Germinal center (tissue), 1 donor: ENCODE measurements at regions not wholly inside any gene's neighbourhood (a gene's known extent, or its start where the extent isn't known, plus 50 kb on each side); places are given as distances from the start of the nearest gene placed in this dataset.

Experiments used
- DNase-seq: peaks from one replicate; pipeline ENCODE4 v3.0.0; 2012; ENCODE audit warnings: mixed read lengths, low spot score

- DNase-seq, result no peak
These were observed 75.0 kb downstream of the PTPDC1 start for GRCh38 chr9:94159069-94159939.

- no peak for DNase-seq
These were observed 76.6 kb downstream of the PTPDC1 start for GRCh38 chr9:94160594-94161501.

- DNase-seq, result no peak
These were observed 77.4 kb downstream of the PTPDC1 start for GRCh38 chr9:94161673-94162072.

- DNase-seq, result no peak
These were observed 80.7 kb downstream of the PTPDC1 start for GRCh38 chr9:94164806-94165549.

- DNase-seq, result peak; percentile 100
These were observed 81.5 kb downstream of the PTPDC1 start for GRCh38 chr9:94165592-94166235.

GRCh38 chr9:94166236-94166975, 82.1 kb downstream of the PTPDC1 start:
- DNase-seq, result peak; percentile 94

- no peak for DNase-seq
These were observed 82.7 kb downstream of the PTPDC1 start for GRCh38 chr9:94166976-94167346.

- no peak for DNase-seq
These were observed 83.2 kb downstream of the PTPDC1 start for GRCh38 chr9:94167376-94167890.

- no peak for DNase-seq
These were observed 84.1 kb downstream of the PTPDC1 start for GRCh38 chr9:94168203-94169000.

GRCh38 chr9:94169968-94170367, 85.7 kb downstream of the PTPDC1 start:
- DNase-seq, result no peak

GRCh38 chr9:94173632-94174031, 85.5 kb upstream of the ZNF169 start:
- no peak for DNase-seq

GRCh38 chr9:94174164-94174563, 84.9 kb upstream of the ZNF169 start:
- DNase-seq, result no peak

GRCh38 chr9:94175669-94176068, 83.4 kb upstream of the ZNF169 start:
- DNase-seq, result no peak

GRCh38 chr9:94176608-94177007, 82.5 kb upstream of the ZNF169 start:
- no peak for DNase-seq

- no peak for DNase-seq
These were observed 80.2 kb upstream of the ZNF169 start for GRCh38 chr9:94178927-94179326.

GRCh38 chr9:94181408-94182181, 77.5 kb upstream of the ZNF169 start:
- no peak for DNase-seq

GRCh38 chr9:94182532-94182931, 76.6 kb upstream of the ZNF169 start:
- no peak for DNase-seq

- no peak for DNase-seq
These were observed 75.7 kb upstream of the ZNF169 start for GRCh38 chr9:94183240-94183999.
